ENCODE measurements at regions not wholly inside any gene's neighbourhood (a gene's known extent, or its start where the extent isn't known, plus 50 kb on each side); places are given as distances from the start of the nearest gene placed in this dataset.
"Not testable (repeated sequence)": the region's sequence is repeated elsewhere in the genome, so short reads cannot be mapped to it uniquely, and the experiment has no call there.

- DNase-seq (ENCODE audit: low read depth in 4 of 4, low spot score in 3 of 4), result no peak
Measured at GRCh38 chr6:141403827-141404226, 728.9 kb upstream of the GJE1 start.

- DNase-seq (ENCODE audit: low read depth in 4 of 4, low spot score in 3 of 4), result no peak
Measured at GRCh38 chr6:141403103-141403502, 729.6 kb upstream of the GJE1 start.

GRCh38 chr6:141402489-141402888, 730.2 kb upstream of the GJE1 start:
- no peak for DNase-seq (ENCODE audit: low read depth in 4 of 4, low spot score in 3 of 4)

GRCh38 chr6:141401851-141402250, 730.9 kb upstream of the GJE1 start:
- DNase-seq (ENCODE audit: low read depth in 4 of 4, low spot score in 3 of 4), result no peak

GRCh38 chr6:141401168-141401567, 731.6 kb upstream of the GJE1 start:
- no peak for DNase-seq (ENCODE audit: low read depth in 4 of 4, low spot score in 3 of 4)

- no peak for DNase-seq (ENCODE audit: low read depth in 4 of 4, low spot score in 3 of 4)
Measured at GRCh38 chr6:141398949-141399348, 733.8 kb upstream of the GJE1 start.

GRCh38 chr6:141395443-141396008, 737.2 kb upstream of the GJE1 start:
- no peak for DNase-seq (ENCODE audit: low read depth in 4 of 4, low spot score in 3 of 4)

GRCh38 chr6:141394565-141395051, 738.1 kb upstream of the GJE1 start:
- DNase-seq (ENCODE audit: low read depth in 4 of 4, low spot score in 3 of 4), result no peak

GRCh38 chr6:141394125-141394536, 738.6 kb upstream of the GJE1 start:
- no peak for DNase-seq (ENCODE audit: low read depth in 4 of 4, low spot score in 3 of 4)

- DNase-seq (ENCODE audit: low read depth in 4 of 4, low spot score in 3 of 4), result no peak
Measured at GRCh38 chr6:141393405-141394124, 739.2 kb upstream of the GJE1 start.

GRCh38 chr6:141391135-141391534, 741.6 kb upstream of the GJE1 start:
- not testable (repeated sequence) for DNase-seq (ENCODE audit: low read depth in 4 of 4, low spot score in 3 of 4)

- no peak for DNase-seq (ENCODE audit: low read depth in 4 of 4, low spot score in 3 of 4)
Measured at GRCh38 chr6:141388666-141389065, 744.1 kb upstream of the GJE1 start.

- DNase-seq (ENCODE audit: low read depth in 4 of 4, low spot score in 3 of 4), result no peak
Measured at GRCh38 chr6:141370438-141370837, 762.3 kb upstream of the GJE1 start.

GRCh38 chr6:141366796-141367195, 765.9 kb upstream of the GJE1 start:
- not testable (repeated sequence) for DNase-seq (ENCODE audit: low read depth in 4 of 4, low spot score in 3 of 4)

GRCh38 chr6:141364694-141365093, 768.0 kb upstream of the GJE1 start:
- no peak for DNase-seq (ENCODE audit: low read depth in 4 of 4, low spot score in 3 of 4)

- no peak for DNase-seq (ENCODE audit: low read depth in 4 of 4, low spot score in 3 of 4)
Measured at GRCh38 chr6:141364232-141364631, 768.5 kb upstream of the GJE1 start.

GRCh38 chr6:141361559-141361958, 771.2 kb upstream of the GJE1 start:
- DNase-seq (ENCODE audit: low read depth in 4 of 4, low spot score in 3 of 4), result no peak

GRCh38 chr6:141359953-141360352, 772.8 kb upstream of the GJE1 start:
- no peak for DNase-seq (ENCODE audit: low read depth in 4 of 4, low spot score in 3 of 4)

- DNase-seq (ENCODE audit: low read depth in 4 of 4, low spot score in 3 of 4), result no peak
Measured at GRCh38 chr6:141354191-141354955, 778.4 kb upstream of the GJE1 start.

GRCh38 chr6:141351721-141352120, 781.0 kb upstream of the GJE1 start:
- no peak for DNase-seq (ENCODE audit: low read depth in 4 of 4, low spot score in 3 of 4)

GRCh38 chr6:141349710-141350109, 783.0 kb upstream of the GJE1 start:
- no peak for DNase-seq (ENCODE audit: low read depth in 4 of 4, low spot score in 3 of 4)
